Neural cell (in vitro differentiated cells): ENCODE measurements at regions not wholly inside any gene's neighbourhood (a gene's known extent, or its start where the extent isn't known, plus 50 kb on each side); places are given as distances from the start of the nearest gene placed in this dataset.
A peak's percentile ranks its signal among the peaks of the same experiment; 100 is the strongest.

Experiments
- H2AFZ ChIP-seq: fragments of 200-600, 300-800 bp; sonication (generic), shearing (Covaris generic); 2 replicates; pipeline ENCODE4 v1.6.0; 2014; ENCODE audit warnings: low read depth, mild to moderate bottlenecking, antibody characterized with exemption, low read length, moderate library complexity
- H3F3A ChIP-seq: fragments of 200-600 bp; shearing (Covaris generic); 2 replicates; pipeline ENCODE4 v1.6.1; 2016; ENCODE audit warnings: mild to moderate bottlenecking, moderate library complexity, mixed read lengths, antibody characterized with exemption, low read length; ENCODE audit not compliant: insufficient read depth, poor library complexity, severe bottlenecking
- H3K27ac ChIP-seq: fragments of 200-600, 300-800 bp; sonication (generic), shearing (Covaris generic); 2 replicates; pipeline ENCODE4 v1.5.1; 2014; ENCODE audit warnings: mild to moderate bottlenecking, low read length, moderate library complexity
- H3K27me3 ChIP-seq: fragments of 300-800, 200-600 bp; sonication (generic), shearing (Covaris generic); 2 replicates; pipeline ENCODE4 v1.6.0; 2014; ENCODE audit warnings: mild to moderate bottlenecking, low read depth, low read length, moderate library complexity; ENCODE audit not compliant: insufficient read depth
- H3K36me3 ChIP-seq: fragments of 300-800, 200-600 bp; sonication (generic), shearing (Covaris generic); 2 replicates; pipeline ENCODE4 v1.5.1; 2014; ENCODE audit warnings: mild to moderate bottlenecking, antibody characterized with exemption, low read length, moderate library complexity; ENCODE audit not compliant: insufficient read depth
- H3K4me2 ChIP-seq: fragments of 300-800, 200-600 bp; sonication (generic), shearing (Covaris generic); 2 replicates; pipeline ENCODE4 v1.6.0; 2014; ENCODE audit warnings: mild to moderate bottlenecking, low read length
- H3K4me3 ChIP-seq: fragments of 300-800, 200-600 bp; sonication (generic), shearing (Covaris generic); 2 replicates; pipeline ENCODE4 v1.5.1; 2014; ENCODE audit warnings: mild to moderate bottlenecking, low read length, moderate library complexity
- H3K79me2 ChIP-seq: fragments of 200-600 bp; shearing (Covaris generic); replicated peaks from 2 replicates; pipeline ENCODE4 v1.6.0; 2014; ENCODE audit warnings: mild to moderate bottlenecking, low read length, moderate library complexity; ENCODE audit not compliant: insufficient read depth
- H3K9ac ChIP-seq: fragments of 300-800, 200-600 bp; sonication (generic), shearing (Covaris generic); 2 replicates; pipeline ENCODE4 v1.6.1; 2016; ENCODE audit warnings: mild to moderate bottlenecking, low read length, mixed read lengths
- H3K9me2 ChIP-seq: fragments of 200-600 bp; shearing (Covaris generic); 2 replicates; pipeline ENCODE4 v1.6.1; 2016; ENCODE audit warnings: mild to moderate bottlenecking, low read length, mixed read lengths; ENCODE audit not compliant: insufficient read depth
- H3K9me3 ChIP-seq: fragments of 200-600, 300-800 bp; sonication (generic), shearing (Covaris generic); 2 replicates; pipeline ENCODE4 v1.6.1; 2016; ENCODE audit warnings: mild to moderate bottlenecking, mixed run types, low read length, moderate library complexity, mixed read lengths
- H4K20me1 ChIP-seq: fragments of 200-600 bp; shearing (Covaris generic); 2 replicates; pipeline ENCODE4 v1.6.1; 2016; ENCODE audit warnings: mild to moderate bottlenecking, mixed run types; ENCODE audit not compliant: insufficient read depth
- EP300 ChIP-seq: fragments of 450-650 bp; conservative IDR thresholded peaks from 2 replicates; pipeline ENCODE4 v1.6.1; 2014; ENCODE audit warnings: antibody characterized with exemption, mild to moderate bottlenecking, moderate library complexity; ENCODE audit not compliant: poor library complexity, severe bottlenecking
- EZH2 ChIP-seq: fragments of 200-600, 300-800 bp; shearing (Covaris generic), sonication (generic); IDR thresholded peaks from 2 replicates; pipeline ENCODE4 v1.6.1; 2014; ENCODE audit warnings: antibody characterized with exemption, low read length, borderline replicate concordance, mild to moderate bottlenecking; ENCODE audit not compliant: insufficient read depth, poor library complexity, severe bottlenecking
- MXI1 ChIP-seq: fragments of 450-650 bp; conservative IDR thresholded peaks from 2 replicates; pipeline ENCODE4 v1.6.1; 2014; ENCODE audit warnings: antibody characterized with exemption, mild to moderate bottlenecking; ENCODE audit not compliant: poor library complexity, severe bottlenecking
- POLR2AphosphoS5 ChIP-seq: IDR thresholded peaks from 2 replicates; pipeline ENCODE4 v1.6.1; 2012
- RAD21 ChIP-seq: fragments of 450-650 bp; conservative IDR thresholded peaks from 2 replicates; pipeline ENCODE4 v1.6.1; 2014; ENCODE audit warnings: antibody characterized with exemption, mild to moderate bottlenecking, moderate library complexity
- SMC3 ChIP-seq: fragments of 450-650 bp; conservative IDR thresholded peaks from 2 replicates; pipeline ENCODE4 v1.6.1; 2014; ENCODE audit warnings: antibody characterized with exemption, mild to moderate bottlenecking, moderate library complexity; ENCODE audit not compliant: poor library complexity
- TAF1 ChIP-seq: IDR thresholded peaks from 2 replicates; pipeline ENCODE4 v1.6.1; 2012; ENCODE audit warnings: low read depth
- TF ChIP-seq, protein P1 (sequence below): IDR thresholded peaks from 2 replicates; pipeline ENCODE4 v1.6.1; 2012; ENCODE audit warnings: borderline replicate concordance
- TF ChIP-seq, protein P2 (sequence below): fragments of 450-650 bp; IDR thresholded peaks from 2 replicates; pipeline ENCODE4 v1.5.1; 2014; ENCODE audit warnings: antibody characterized with exemption, mild to moderate bottlenecking, moderate library complexity; ENCODE audit not compliant: poor library complexity, severe bottlenecking

DNA sequence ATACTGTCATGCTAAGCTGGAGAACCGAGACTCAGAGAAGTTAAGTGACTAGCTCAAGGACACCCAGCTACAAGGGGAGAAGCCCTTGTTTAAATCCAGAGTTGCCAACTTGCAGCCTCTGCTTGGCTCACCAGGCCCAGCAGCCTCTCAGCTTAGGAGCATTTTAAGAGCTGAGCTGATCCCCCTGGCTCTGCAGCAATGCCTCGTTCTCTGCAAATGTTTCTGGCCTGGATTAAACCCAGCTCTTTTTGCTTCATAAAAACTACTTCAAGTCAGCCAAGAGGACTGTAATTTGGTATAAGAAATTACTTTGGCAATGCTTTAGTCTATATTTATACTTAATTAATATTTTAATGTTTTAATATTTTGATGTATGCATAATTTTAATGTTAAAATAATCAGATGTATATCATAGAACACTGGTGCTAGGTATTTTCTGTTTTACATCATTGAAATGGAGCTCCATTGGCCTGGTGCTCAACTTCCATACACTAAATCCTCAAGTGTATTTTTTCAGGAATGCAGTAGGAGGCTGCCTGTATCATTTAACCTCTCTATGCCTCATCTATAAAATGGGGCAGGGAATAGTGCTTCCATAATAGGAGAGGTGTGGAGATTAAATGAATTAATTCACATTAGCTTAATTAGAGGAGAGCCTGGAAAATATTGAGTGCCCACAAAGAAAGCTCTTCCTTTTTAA lies 184.2 kb downstream of the EMX2 start:
- no peak overlapping the region for H3K4me2 ChIP-seq
- H3K9me3 ChIP-seq: no peaks in the 10 kb centered on the region
- peaks cover 3% of the 10 kb centered on the region for H3K27me3 ChIP-seq
- H3K36me3 ChIP-seq: no peaks in the 10 kb centered on the region
- no peak for TF ChIP-seq SMC3
- no peak for TF ChIP-seq RAD21
- H3K9me2 ChIP-seq: no peaks in the 10 kb centered on the region
- no peaks in the 10 kb centered on the region for H3F3A ChIP-seq
- no peaks in the 10 kb centered on the region for H4K20me1 ChIP-seq
- no peak overlapping the region for H3K9ac ChIP-seq
- H3K79me2 ChIP-seq: no peaks in the 10 kb centered on the region
- peak overlapping the region; percentile 22 for H3K4me3 ChIP-seq
- H3K27ac ChIP-seq: no peak overlapping the region
- H2AFZ ChIP-seq: no peak overlapping the region

DNA sequence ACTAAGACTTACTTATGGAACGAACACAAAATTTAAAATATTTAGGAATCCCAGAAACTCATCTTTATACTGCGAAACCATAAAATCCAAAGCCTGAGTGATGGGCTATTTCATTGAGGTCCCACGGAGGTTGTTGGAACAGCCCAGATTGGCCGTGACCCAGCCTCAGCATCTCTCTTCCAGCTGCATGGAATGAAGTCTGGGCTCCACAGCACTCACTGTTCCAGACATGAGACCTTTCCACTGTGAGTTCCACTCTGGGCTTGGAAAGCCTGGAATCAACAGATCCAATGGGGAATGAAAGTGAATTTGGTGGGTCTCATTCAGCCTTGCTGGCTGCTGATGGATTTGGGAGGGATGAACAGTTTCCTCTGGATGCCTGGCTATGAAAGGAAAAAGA lies 184.9 kb downstream of the EMX2 start:
- Histone ChIP-seq H3K36me3 (no peaks in the 10 kb centered on the region), H3K4me2 (no peak overlapping the region), H3K79me2 (no peaks in the 10 kb centered on the region), H2AFZ (no peak overlapping the region), H3F3A (no peaks in the 10 kb centered on the region), H3K9me3 (no peaks in the 10 kb centered on the region), H4K20me1 (no peaks in the 10 kb centered on the region), H3K9ac (no peak overlapping the region), H3K4me3 (no peak overlapping the region), H3K9me2 (no peaks in the 10 kb centered on the region), H3K27me3 (peaks cover 4% of the 10 kb centered on the region), H3K27ac (no peak overlapping the region)
- TF ChIP-seq RAD21 (no peak), EZH2 (no peak), MXI1 (no peak)

DNA sequence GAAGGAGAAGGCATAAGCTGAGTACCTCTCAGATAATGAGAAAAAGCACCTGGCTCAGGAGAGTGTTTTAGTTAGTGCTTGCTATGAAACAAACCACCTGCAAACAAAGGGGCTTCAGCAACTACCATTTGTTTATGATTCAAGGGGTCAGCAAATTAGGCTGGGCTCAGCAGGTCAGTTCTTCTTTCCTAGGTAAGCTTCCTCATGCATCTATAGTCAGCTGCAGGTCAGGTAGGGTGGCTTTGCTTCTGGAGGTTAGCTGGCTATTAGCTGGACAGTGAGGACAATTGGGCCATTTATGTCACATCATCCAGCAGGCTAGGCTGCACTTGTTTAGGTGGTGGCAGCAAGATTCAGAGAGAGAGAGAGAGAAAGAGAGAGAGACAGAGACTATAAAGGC lies 185.5 kb downstream of the EMX2 start:
- Histone ChIP-seq H3K27me3 (peaks cover 11% of the 10 kb centered on the region), H3K9me3 (no peaks in the 10 kb centered on the region)
- TF ChIP-seq POLR2AphosphoS5 (no peak), SMC3 (no peak), TAF1 (no peak), RAD21 (no peak)

DNA sequence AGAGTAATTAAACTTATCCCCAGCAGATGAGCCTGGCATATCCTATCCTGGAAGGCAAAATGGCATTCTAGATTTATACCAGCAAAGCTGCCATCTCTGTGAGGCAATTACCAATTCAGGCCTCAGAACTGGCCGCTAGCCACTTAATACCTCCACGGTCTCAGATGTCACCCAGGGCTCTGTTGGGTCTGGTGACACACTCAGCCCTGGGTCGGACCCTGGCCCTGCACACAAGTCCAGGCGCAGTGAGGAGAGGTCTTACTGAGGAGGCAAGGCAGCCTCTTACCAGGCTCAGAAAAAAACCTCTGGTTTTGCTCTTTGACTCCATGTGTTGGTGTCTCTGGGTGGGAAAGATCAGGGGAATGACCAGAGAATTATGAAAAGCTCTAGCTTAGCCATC lies 186.6 kb downstream of the EMX2 start:
- Histone ChIP-seq H3K4me3 (no peak overlapping the region), H3K27me3 (peaks cover 14% of the 10 kb centered on the region), H3K79me2 (no peaks in the 10 kb centered on the region), H3K9me2 (no peaks in the 10 kb centered on the region), H2AFZ (no peak overlapping the region), H3F3A (no peaks in the 10 kb centered on the region), H3K36me3 (no peaks in the 10 kb centered on the region), H3K4me2 (no peak overlapping the region), H4K20me1 (no peaks in the 10 kb centered on the region), H3K9ac (no peak overlapping the region), H3K9me3 (no peaks in the 10 kb centered on the region), H3K27ac (no peak overlapping the region)
- TF ChIP-seq TAF1 (no peak), EZH2 (no peak), SMC3 (no peak), EP300 (no peak), MXI1 (no peak), POLR2AphosphoS5 (no peak), RAD21 (no peak)
- TF ChIP-seq, protein P1, sequence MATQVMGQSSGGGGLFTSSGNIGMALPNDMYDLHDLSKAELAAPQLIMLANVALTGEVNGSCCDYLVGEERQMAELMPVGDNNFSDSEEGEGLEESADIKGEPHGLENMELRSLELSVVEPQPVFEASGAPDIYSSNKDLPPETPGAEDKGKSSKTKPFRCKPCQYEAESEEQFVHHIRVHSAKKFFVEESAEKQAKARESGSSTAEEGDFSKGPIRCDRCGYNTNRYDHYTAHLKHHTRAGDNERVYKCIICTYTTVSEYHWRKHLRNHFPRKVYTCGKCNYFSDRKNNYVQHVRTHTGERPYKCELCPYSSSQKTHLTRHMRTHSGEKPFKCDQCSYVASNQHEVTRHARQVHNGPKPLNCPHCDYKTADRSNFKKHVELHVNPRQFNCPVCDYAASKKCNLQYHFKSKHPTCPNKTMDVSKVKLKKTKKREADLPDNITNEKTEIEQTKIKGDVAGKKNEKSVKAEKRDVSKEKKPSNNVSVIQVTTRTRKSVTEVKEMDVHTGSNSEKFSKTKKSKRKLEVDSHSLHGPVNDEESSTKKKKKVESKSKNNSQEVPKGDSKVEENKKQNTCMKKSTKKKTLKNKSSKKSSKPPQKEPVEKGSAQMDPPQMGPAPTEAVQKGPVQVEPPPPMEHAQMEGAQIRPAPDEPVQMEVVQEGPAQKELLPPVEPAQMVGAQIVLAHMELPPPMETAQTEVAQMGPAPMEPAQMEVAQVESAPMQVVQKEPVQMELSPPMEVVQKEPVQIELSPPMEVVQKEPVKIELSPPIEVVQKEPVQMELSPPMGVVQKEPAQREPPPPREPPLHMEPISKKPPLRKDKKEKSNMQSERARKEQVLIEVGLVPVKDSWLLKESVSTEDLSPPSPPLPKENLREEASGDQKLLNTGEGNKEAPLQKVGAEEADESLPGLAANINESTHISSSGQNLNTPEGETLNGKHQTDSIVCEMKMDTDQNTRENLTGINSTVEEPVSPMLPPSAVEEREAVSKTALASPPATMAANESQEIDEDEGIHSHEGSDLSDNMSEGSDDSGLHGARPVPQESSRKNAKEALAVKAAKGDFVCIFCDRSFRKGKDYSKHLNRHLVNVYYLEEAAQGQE: no peak
- TF ChIP-seq, protein P2, sequence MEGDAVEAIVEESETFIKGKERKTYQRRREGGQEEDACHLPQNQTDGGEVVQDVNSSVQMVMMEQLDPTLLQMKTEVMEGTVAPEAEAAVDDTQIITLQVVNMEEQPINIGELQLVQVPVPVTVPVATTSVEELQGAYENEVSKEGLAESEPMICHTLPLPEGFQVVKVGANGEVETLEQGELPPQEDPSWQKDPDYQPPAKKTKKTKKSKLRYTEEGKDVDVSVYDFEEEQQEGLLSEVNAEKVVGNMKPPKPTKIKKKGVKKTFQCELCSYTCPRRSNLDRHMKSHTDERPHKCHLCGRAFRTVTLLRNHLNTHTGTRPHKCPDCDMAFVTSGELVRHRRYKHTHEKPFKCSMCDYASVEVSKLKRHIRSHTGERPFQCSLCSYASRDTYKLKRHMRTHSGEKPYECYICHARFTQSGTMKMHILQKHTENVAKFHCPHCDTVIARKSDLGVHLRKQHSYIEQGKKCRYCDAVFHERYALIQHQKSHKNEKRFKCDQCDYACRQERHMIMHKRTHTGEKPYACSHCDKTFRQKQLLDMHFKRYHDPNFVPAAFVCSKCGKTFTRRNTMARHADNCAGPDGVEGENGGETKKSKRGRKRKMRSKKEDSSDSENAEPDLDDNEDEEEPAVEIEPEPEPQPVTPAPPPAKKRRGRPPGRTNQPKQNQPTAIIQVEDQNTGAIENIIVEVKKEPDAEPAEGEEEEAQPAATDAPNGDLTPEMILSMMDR: no peak

More for the DNA sequence above, 185.5 kb downstream of the EMX2 start:
- Histone ChIP-seq H3K27ac (no peak overlapping the region), H3K36me3 (no peaks in the 10 kb centered on the region), H2AFZ (no peak overlapping the region), H3K9me2 (no peaks in the 10 kb centered on the region), H4K20me1 (no peaks in the 10 kb centered on the region), H3F3A (no peaks in the 10 kb centered on the region), H3K4me3 (no peak overlapping the region), H3K79me2 (no peaks in the 10 kb centered on the region), H3K9ac (no peak overlapping the region), H3K4me2 (no peak overlapping the region)
